ENCODE measurements at regions not wholly inside any gene's neighbourhood (a gene's known extent, or its start where the extent isn't known, plus 50 kb on each side); places are given as distances from the start of the nearest gene placed in this dataset.

- Histone ChIP-seq H3K4me3 (ENCODE audit: control insufficient read depth in 2 of 3, extremely low read depth in 1 of 3, insufficient read depth in 2 of 3, low read depth in 1 of 3, low read length in 3 of 3) (no peak overlapping the region), H3K27ac (ENCODE audit: control insufficient read depth, insufficient read depth, low read length) (no peak overlapping the region), H3K4me2 (ENCODE audit: control insufficient read depth, extremely low read depth, insufficient read depth, low read depth, low read length) (no peak overlapping the region), H3K27me3 (ENCODE audit: control insufficient read depth, extremely low read depth, insufficient read depth, low read length) (no peaks in the 10 kb centered on the region), H3K4me1 (ENCODE audit: control insufficient read depth, extremely low read depth, insufficient read depth, low read length) (no peaks in the 10 kb centered on the region), H3K9ac (ENCODE audit: control insufficient read depth, extremely low read depth, insufficient read depth, low read length) (no peak overlapping the region), H2AFZ (ENCODE audit: control insufficient read depth, low read length) (no peak overlapping the region), H3K9me1 (ENCODE audit: control insufficient read depth, extremely low read depth, insufficient read depth, low read length) (no peaks in the 10 kb centered on the region), H3K79me2 (ENCODE audit: control insufficient read depth, insufficient read depth, low read length) (no peaks in the 10 kb centered on the region), H4K20me1 (ENCODE audit: control insufficient read depth, extremely low read depth, insufficient read depth, low read length) (no peaks in the 10 kb centered on the region), H3K36me3 (ENCODE audit: control insufficient read depth in 2 of 2, extremely low read depth in 1 of 2, insufficient read depth in 2 of 2, low read length in 2 of 2) (no peaks in the 10 kb centered on the region), H3K9me3 (ENCODE audit: control insufficient read depth, low read depth, low read length) (no peaks in the 10 kb centered on the region)
- no peak for DNase-seq (ENCODE audit: low read depth, low spot score)
- TF ChIP-seq CTCF (optimal IDR thresholded peaks at IDR 0.05 in 1 of 3, IDR thresholded peaks at IDR 0.05 in 1 of 3, conservative IDR thresholded peaks at IDR 0.05 in 1 of 3; ENCODE audit: extremely low read depth in 1 of 3, insufficient read depth in 2 of 3, low read length in 3 of 3) (no peak), EZH2 (IDR thresholded peaks at IDR 0.05; ENCODE audit: low read length) (no peak)
- FAIRE-seq, result no peak
- dilution Hi-C loops (cut with MboI; ENCODE audit: extremely low pct_ligation_motif_present, low sequenced_read_pairs), result no loop called here
Observed at GRCh38 chr18:6476880-6477279, 62.2 kb upstream of the L3MBTL4 start.

GRCh38 chr18:6478121-6478520 lies 63.4 kb upstream of the L3MBTL4 start:
- H3K4me2 ChIP-seq (ENCODE audit: control insufficient read depth, extremely low read depth, insufficient read depth, low read depth, low read length), result no peak overlapping the region
- DNase-seq (ENCODE audit: low read depth, low spot score), result no peak
- no peak overlapping the region for H3K9ac ChIP-seq (ENCODE audit: control insufficient read depth, extremely low read depth, insufficient read depth, low read length)
- H3K4me3 ChIP-seq (ENCODE audit: control insufficient read depth in 2 of 3, extremely low read depth in 1 of 3, insufficient read depth in 2 of 3, low read depth in 1 of 3, low read length in 3 of 3), result no peak overlapping the region
- H3K4me1 ChIP-seq (ENCODE audit: control insufficient read depth, extremely low read depth, insufficient read depth, low read length), result no peaks in the 10 kb centered on the region
- no peaks in the 10 kb centered on the region for H3K9me3 ChIP-seq (ENCODE audit: control insufficient read depth, low read depth, low read length)
- no peaks in the 10 kb centered on the region for H3K36me3 ChIP-seq (ENCODE audit: control insufficient read depth in 2 of 2, extremely low read depth in 1 of 2, insufficient read depth in 2 of 2, low read length in 2 of 2)
- H3K79me2 ChIP-seq (ENCODE audit: control insufficient read depth, insufficient read depth, low read length), result no peaks in the 10 kb centered on the region
- H3K27me3 ChIP-seq (ENCODE audit: control insufficient read depth, extremely low read depth, insufficient read depth, low read length), result no peaks in the 10 kb centered on the region
- H2AFZ ChIP-seq (ENCODE audit: control insufficient read depth, low read length), result no peak overlapping the region
- TF ChIP-seq CTCF (optimal IDR thresholded peaks at IDR 0.05 in 1 of 3, IDR thresholded peaks at IDR 0.05 in 1 of 3, conservative IDR thresholded peaks at IDR 0.05 in 1 of 3; ENCODE audit: extremely low read depth in 1 of 3, insufficient read depth in 2 of 3, low read length in 3 of 3), result no peak
- no peak for TF ChIP-seq EZH2 (IDR thresholded peaks at IDR 0.05; ENCODE audit: low read length)
- FAIRE-seq, result no peak
- dilution Hi-C loops (cut with MboI; ENCODE audit: extremely low pct_ligation_motif_present, low sequenced_read_pairs), result no loop called here
- H4K20me1 ChIP-seq (ENCODE audit: control insufficient read depth, extremely low read depth, insufficient read depth, low read length), result no peaks in the 10 kb centered on the region
- no peaks in the 10 kb centered on the region for H3K9me1 ChIP-seq (ENCODE audit: control insufficient read depth, extremely low read depth, insufficient read depth, low read length)
- no peak overlapping the region for H3K27ac ChIP-seq (ENCODE audit: control insufficient read depth, insufficient read depth, low read length)
